ENCODE measurements at regions not wholly inside any gene's neighbourhood (a gene's known extent, or its start where the extent isn't known, plus 50 kb on each side); places are given as distances from the start of the nearest gene placed in this dataset.

- TF ChIP-seq EZH2 (IDR thresholded peaks at IDR 0.05; ENCODE audit: borderline replicate concordance, low read depth, low read length, severe bottlenecking), result no peak
- TF ChIP-seq, protein P1, sequence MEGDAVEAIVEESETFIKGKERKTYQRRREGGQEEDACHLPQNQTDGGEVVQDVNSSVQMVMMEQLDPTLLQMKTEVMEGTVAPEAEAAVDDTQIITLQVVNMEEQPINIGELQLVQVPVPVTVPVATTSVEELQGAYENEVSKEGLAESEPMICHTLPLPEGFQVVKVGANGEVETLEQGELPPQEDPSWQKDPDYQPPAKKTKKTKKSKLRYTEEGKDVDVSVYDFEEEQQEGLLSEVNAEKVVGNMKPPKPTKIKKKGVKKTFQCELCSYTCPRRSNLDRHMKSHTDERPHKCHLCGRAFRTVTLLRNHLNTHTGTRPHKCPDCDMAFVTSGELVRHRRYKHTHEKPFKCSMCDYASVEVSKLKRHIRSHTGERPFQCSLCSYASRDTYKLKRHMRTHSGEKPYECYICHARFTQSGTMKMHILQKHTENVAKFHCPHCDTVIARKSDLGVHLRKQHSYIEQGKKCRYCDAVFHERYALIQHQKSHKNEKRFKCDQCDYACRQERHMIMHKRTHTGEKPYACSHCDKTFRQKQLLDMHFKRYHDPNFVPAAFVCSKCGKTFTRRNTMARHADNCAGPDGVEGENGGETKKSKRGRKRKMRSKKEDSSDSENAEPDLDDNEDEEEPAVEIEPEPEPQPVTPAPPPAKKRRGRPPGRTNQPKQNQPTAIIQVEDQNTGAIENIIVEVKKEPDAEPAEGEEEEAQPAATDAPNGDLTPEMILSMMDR (IDR thresholded peaks at IDR 0.05; ENCODE audit: borderline replicate concordance, extremely low read depth, low read length, poor library complexity, severe bottlenecking), result no peak
These were observed 359.7 kb downstream of the SRGAP2C start for GRCh38 chr1:121544500-121544899.
